ENCODE measurements at regions not wholly inside any gene's neighbourhood (a gene's known extent, or its start where the extent isn't known, plus 50 kb on each side); places are given as distances from the start of the nearest gene placed in this dataset.
"Not testable (repeated sequence)": the region's sequence is repeated elsewhere in the genome, so short reads cannot be mapped to it uniquely, and the experiment has no call there.

DNA sequence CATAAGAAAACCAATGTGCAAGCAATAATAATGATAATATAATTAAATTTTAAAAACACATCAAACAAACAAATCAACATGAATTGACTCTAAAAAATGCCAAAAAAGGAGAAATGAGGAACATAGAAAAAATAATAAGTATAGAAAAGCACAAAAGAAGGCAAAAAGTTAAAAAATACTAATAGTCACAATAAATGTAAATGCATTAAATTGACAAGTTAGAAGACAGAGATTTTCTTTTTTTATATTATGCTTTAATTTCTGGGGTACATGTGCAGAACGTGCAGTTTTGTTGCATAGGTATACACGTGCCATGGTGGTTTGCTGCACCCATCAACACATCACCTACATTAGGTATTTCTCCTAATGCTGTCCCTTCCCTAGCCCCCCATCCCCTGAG is 767.0 kb downstream of the ADCYAP1 start:
- TF ChIP-seq, protein P1, sequence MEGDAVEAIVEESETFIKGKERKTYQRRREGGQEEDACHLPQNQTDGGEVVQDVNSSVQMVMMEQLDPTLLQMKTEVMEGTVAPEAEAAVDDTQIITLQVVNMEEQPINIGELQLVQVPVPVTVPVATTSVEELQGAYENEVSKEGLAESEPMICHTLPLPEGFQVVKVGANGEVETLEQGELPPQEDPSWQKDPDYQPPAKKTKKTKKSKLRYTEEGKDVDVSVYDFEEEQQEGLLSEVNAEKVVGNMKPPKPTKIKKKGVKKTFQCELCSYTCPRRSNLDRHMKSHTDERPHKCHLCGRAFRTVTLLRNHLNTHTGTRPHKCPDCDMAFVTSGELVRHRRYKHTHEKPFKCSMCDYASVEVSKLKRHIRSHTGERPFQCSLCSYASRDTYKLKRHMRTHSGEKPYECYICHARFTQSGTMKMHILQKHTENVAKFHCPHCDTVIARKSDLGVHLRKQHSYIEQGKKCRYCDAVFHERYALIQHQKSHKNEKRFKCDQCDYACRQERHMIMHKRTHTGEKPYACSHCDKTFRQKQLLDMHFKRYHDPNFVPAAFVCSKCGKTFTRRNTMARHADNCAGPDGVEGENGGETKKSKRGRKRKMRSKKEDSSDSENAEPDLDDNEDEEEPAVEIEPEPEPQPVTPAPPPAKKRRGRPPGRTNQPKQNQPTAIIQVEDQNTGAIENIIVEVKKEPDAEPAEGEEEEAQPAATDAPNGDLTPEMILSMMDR (IDR thresholded peaks at IDR 0.05; ENCODE audit: low read length), result not testable (repeated sequence)
- TF ChIP-seq EZH2 (optimal IDR thresholded peaks at IDR 0.05; ENCODE audit: low read depth, low read length), result not testable (repeated sequence)
